SJCRH30 (cell line): ENCODE measurements at regions not wholly inside any gene's neighbourhood (a gene's known extent, or its start where the extent isn't known, plus 50 kb on each side); places are given as distances from the start of the nearest gene placed in this dataset.
"Not testable (repeated sequence)": the region's sequence is repeated elsewhere in the genome, so short reads cannot be mapped to it uniquely, and the experiment has no call there.

Source experiments
- DNase-seq, 2 experiments: peaks; one replicate each; pipeline ENCODE4 v3.0.0-alpha.2; 2015 to 2020
- H3K27ac ChIP-seq: fragments of 250-450 bp; sonication (Bioruptor Pico); 2 replicates; pipeline ENCODE4 v1.5.1; 2020; ENCODE audit warnings: mild to moderate bottlenecking, moderate library complexity
- H3K27me3 ChIP-seq: fragments of 250-450 bp; sonication (Bioruptor Pico); 2 replicates; pipeline ENCODE4 v1.5.1; 2020; ENCODE audit warnings: mild to moderate bottlenecking, moderate library complexity
- H3K36me3 ChIP-seq: fragments of 250-450 bp; sonication (Bioruptor Pico); 2 replicates; pipeline ENCODE4 v1.5.1; 2020; ENCODE audit warnings: mild to moderate bottlenecking, moderate library complexity
- H3K4me1 ChIP-seq: fragments of 250-450 bp; sonication (Bioruptor Pico); 2 replicates; pipeline ENCODE4 v1.5.1; 2020; ENCODE audit warnings: mild to moderate bottlenecking, moderate library complexity
- H3K4me3 ChIP-seq: fragments of 250-450 bp; sonication (Bioruptor Pico); 2 replicates; pipeline ENCODE4 v1.5.1; 2020; ENCODE audit warnings: mild to moderate bottlenecking, moderate library complexity
- H3K9me3 ChIP-seq: fragments of 250-450 bp; sonication (Bioruptor Pico); replicated peaks from 2 replicates; pipeline ENCODE4 v1.5.1; 2020; ENCODE audit warnings: mild to moderate bottlenecking, moderate library complexity

DNA sequence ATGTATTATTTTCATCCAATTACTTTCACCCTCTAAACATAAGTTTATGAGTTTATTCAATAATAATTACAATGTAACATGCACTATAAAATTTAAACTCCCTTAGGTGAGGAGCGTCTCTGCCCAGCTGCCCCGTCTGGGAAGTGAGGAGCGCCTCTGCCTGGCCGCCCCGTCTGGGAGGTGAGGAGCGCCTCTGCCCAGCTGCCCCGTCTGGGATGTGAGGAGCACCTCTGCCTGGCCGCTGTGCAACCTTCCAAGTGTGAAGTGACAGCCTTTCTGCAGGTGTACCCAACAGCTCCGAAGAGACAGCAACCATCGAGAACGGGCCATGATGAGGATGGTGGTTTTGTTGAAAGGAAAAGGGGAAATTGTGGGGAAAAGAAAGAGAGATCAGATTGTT lies 618.9 kb upstream of the GHITM start:
- H3K27me3 ChIP-seq, H3K4me1 ChIP-seq, H3K27ac ChIP-seq, H3K9me3 ChIP-seq, H3K36me3 ChIP-seq, H3K4me3 ChIP-seq, DNase-seq: not testable (repeated sequence)

DNA sequence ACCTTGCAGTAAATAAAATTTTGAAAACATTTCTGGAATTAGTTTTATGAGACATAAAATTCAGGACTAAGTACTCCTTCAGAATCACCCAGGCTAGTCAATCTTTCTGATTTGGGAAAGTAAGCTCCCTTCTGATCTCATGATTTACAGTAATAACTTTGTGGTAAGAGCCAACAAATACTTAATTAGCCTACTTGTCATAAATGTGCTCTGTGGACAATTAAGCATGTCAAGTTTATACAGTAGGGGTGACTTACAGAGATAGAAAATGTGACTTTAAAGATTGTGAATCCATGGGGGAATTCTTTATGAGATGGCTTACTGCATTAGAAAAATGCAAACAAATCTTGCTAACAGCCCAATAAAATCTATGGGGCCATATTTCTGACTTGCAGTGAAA lies 616.9 kb upstream of the GHITM start:
- Histone ChIP-seq H3K4me3 (no peak overlapping the region), H3K9me3 (no peaks in the 10 kb centered on the region), H3K27ac (no peak overlapping the region), H3K36me3 (no peaks in the 10 kb centered on the region), H3K27me3 (no peaks in the 10 kb centered on the region), H3K4me1 (no peaks in the 10 kb centered on the region)
- DNase-seq = no peak

DNA sequence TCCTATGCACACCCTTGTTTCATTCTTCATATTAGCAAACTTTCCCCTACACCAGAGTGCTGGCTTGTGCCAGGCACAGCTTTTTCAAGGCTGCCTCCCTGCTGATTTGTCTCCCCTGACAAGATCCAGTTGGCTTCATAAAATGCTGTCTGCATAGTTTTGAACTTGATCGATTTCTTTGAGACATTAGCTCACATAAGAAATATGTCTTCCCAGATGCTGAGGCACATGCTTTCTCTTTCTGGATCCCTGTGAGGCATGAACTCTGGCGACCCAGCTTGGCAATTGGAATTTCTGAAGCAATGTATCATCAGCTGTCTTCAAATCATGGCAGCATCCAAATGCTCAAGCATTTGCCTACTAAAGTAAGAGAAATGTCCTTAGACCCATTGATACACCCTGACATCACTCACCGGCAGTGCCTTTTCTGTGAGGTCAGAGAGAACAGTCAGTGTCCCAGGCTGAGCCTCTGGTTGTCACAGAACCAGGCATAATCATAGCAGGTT lies 616.4 kb upstream of the GHITM start:
- DNase-seq = no peak

GRCh38 chr10:83527934-83528333 lies 611.4 kb upstream of the GHITM start:
- Histone ChIP-seq H3K9me3 (no peaks in the 10 kb centered on the region), H3K27me3 (no peaks in the 10 kb centered on the region), H3K4me1 (no peaks in the 10 kb centered on the region), H3K36me3 (no peaks in the 10 kb centered on the region), H3K27ac (no peak overlapping the region), H3K4me3 (no peak overlapping the region)
- no peak for DNase-seq

More for the DNA sequence above, 616.4 kb upstream of the GHITM start:
- no peaks in the 10 kb centered on the region for H3K4me1 ChIP-seq
- H3K4me3 ChIP-seq = no peak overlapping the region
- no peaks in the 10 kb centered on the region for H3K36me3 ChIP-seq
- H3K27ac ChIP-seq = no peak overlapping the region
- H3K27me3 ChIP-seq = no peaks in the 10 kb centered on the region
- no peaks in the 10 kb centered on the region for H3K9me3 ChIP-seq

- Histone ChIP-seq H3K9me3 (no peaks in the 10 kb centered on the region), H3K27me3 (no peaks in the 10 kb centered on the region), H3K36me3 (no peaks in the 10 kb centered on the region), H3K27ac (no peak overlapping the region), H3K4me1 (no peaks in the 10 kb centered on the region), H3K4me3 (no peak overlapping the region)
- DNase-seq = no peak
Measured at GRCh38 chr10:83533290-83533689, 606.0 kb upstream of the GHITM start.

- Histone ChIP-seq H3K4me3 (no peak overlapping the region), H3K27ac (no peak overlapping the region)
Measured at GRCh38 chr10:83536426-83536825, 602.9 kb upstream of the GHITM start.

GRCh38 chr10:83538047-83538446 lies 601.3 kb upstream of the GHITM start:
- H3K9me3 ChIP-seq = no peaks in the 10 kb centered on the region
- no peaks in the 10 kb centered on the region for H3K36me3 ChIP-seq
- no peak overlapping the region for H3K4me3 ChIP-seq
- DNase-seq = no peak
- H3K4me1 ChIP-seq = no peaks in the 10 kb centered on the region
- H3K27ac ChIP-seq = no peak overlapping the region
- H3K27me3 ChIP-seq = no peaks in the 10 kb centered on the region

More at GRCh38 chr10:83536426-83536825, 602.9 kb upstream of the GHITM start:
- no peak for DNase-seq
- Histone ChIP-seq H3K9me3 (no peaks in the 10 kb centered on the region), H3K4me1 (no peaks in the 10 kb centered on the region), H3K27me3 (no peaks in the 10 kb centered on the region), H3K36me3 (no peaks in the 10 kb centered on the region)

DNA sequence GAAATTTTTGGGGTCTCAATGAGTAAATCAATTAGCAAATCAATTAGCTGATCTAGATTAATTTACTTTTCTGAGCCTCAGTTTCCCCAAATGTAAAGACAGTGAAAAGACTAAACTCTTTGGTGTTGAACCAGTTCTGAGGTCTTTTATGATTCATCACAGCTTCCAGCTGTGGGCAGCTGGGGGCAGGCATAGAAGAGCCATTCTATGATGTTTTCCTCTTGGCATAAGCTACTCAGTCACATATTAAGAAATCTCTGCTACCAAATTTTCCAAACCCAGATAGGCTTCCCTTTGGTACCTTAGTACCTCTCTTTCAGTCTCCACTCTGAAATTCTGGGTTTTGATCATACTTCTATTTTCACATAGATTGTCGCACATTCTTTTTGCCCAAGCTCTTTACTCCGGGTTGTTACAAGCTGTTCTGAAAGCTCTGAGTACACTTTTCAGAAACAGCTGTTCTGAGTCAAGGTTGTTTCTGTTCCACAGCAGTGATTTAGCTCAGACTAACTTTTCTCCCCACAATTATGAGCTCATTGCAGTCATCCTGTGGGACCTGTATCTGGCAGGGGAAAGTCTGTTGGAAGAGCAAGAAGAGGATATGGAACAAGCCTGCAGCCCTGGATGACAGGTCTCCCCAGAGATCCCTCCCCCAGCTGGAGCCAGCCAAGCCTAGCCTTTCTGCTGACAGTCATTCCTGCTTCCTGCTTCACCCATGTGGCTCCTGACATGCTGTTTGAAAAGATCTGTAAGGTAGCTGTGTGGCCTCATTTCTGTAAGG lies 599.6 kb upstream of the GHITM start:
- no peak for DNase-seq
- Histone ChIP-seq H3K36me3 (no peaks in the 10 kb centered on the region), H3K9me3 (no peaks in the 10 kb centered on the region), H3K4me1 (no peaks in the 10 kb centered on the region), H3K4me3 (no peak overlapping the region), H3K27me3 (no peaks in the 10 kb centered on the region), H3K27ac (no peak overlapping the region)

- Histone ChIP-seq H3K9me3 (no peaks in the 10 kb centered on the region), H3K4me1 (no peaks in the 10 kb centered on the region), H3K4me3 (no peak overlapping the region), H3K36me3 (no peaks in the 10 kb centered on the region), H3K27ac (no peak overlapping the region), H3K27me3 (no peaks in the 10 kb centered on the region)
- DNase-seq = no peak
Measured at GRCh38 chr10:83541046-83541445, 598.3 kb upstream of the GHITM start.

GRCh38 chr10:83542774-83543411 lies 596.4 kb upstream of the GHITM start:
- Histone ChIP-seq H3K4me3 (no peak overlapping the region), H3K9me3 (no peaks in the 10 kb centered on the region), H3K36me3 (no peaks in the 10 kb centered on the region), H3K4me1 (no peaks in the 10 kb centered on the region), H3K27ac (no peak overlapping the region), H3K27me3 (no peaks in the 10 kb centered on the region)
- DNase-seq = no peak

- Histone ChIP-seq H3K4me3 (no peak overlapping the region), H3K27ac (no peak overlapping the region), H3K27me3 (no peaks in the 10 kb centered on the region), H3K4me1 (no peaks in the 10 kb centered on the region), H3K36me3 (no peaks in the 10 kb centered on the region), H3K9me3 (no peaks in the 10 kb centered on the region)
- no peak for DNase-seq
Measured at GRCh38 chr10:83543691-83544462, 595.4 kb upstream of the GHITM start.

- Histone ChIP-seq H3K4me3 (no peak overlapping the region), H3K9me3 (no peaks in the 10 kb centered on the region), H3K36me3 (no peaks in the 10 kb centered on the region), H3K4me1 (no peaks in the 10 kb centered on the region), H3K27me3 (no peaks in the 10 kb centered on the region), H3K27ac (no peak overlapping the region)
- DNase-seq = no peak
Measured at GRCh38 chr10:83545901-83546391, 593.4 kb upstream of the GHITM start.

DNA sequence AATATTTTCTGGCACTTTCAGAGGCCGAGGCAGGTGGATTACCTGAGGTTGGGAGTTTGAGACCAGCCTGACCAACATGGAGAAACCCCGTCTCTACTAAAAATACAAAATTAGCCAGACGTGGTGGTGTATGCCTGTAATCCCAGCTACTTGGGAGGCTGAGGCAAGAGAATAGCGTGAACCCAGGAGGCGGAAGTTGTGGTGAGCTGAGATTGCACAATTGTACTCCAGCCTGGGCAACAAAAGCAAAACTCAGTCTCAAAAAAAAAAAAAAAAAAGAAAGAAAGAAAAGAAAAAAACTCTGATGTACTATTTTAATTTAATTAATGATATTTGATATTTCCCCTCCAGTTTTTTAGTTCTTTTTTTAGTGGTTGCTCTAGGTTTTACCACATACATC lies 588.1 kb upstream of the GHITM start:
- H3K27me3 ChIP-seq, H3K4me3 ChIP-seq, H3K4me1 ChIP-seq, H3K27ac ChIP-seq, H3K9me3 ChIP-seq, H3K36me3 ChIP-seq, DNase-seq: not testable (repeated sequence)

- H3K4me1 ChIP-seq = no peaks in the 10 kb centered on the region
- H3K36me3 ChIP-seq = no peaks in the 10 kb centered on the region
- H3K27ac ChIP-seq = no peak overlapping the region
Measured at GRCh38 chr10:83553366-83553765, 585.9 kb upstream of the GHITM start.

DNA sequence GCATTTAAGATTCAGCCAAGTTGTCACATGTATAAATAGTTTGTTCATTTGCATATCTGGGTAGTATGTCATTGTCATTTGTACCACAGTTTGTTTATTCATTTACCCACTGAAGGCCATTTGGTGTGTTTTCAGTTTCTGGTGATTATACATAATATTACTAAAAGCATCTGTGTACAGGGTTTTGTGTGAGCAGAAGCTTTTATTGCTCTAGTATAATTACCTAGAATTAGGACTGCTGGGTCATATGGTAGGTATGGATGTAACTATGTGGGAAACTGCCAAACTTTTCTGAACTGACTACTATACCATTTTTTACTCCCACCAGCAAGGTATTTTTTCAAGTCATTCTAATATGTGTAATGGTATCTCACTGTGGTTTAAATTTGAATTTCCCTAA lies 584.0 kb upstream of the GHITM start:
- no peak overlapping the region for H3K4me3 ChIP-seq
- no peak for DNase-seq
- no peaks in the 10 kb centered on the region for H3K27me3 ChIP-seq
- H3K4me1 ChIP-seq = no peaks in the 10 kb centered on the region
- H3K9me3 ChIP-seq = no peaks in the 10 kb centered on the region
- no peaks in the 10 kb centered on the region for H3K36me3 ChIP-seq
- no peak overlapping the region for H3K27ac ChIP-seq

More at GRCh38 chr10:83553366-83553765, 585.9 kb upstream of the GHITM start:
- DNase-seq = no peak
- H3K27me3 ChIP-seq = no peaks in the 10 kb centered on the region
- H3K4me3 ChIP-seq = no peak overlapping the region
- H3K9me3 ChIP-seq = no peaks in the 10 kb centered on the region
